HG02588 (cell line): ENCODE measurements at regions not wholly inside any gene's neighbourhood (a gene's known extent, or its start where the extent isn't known, plus 50 kb on each side); places are given as distances from the start of the nearest gene placed in this dataset.
"Not testable (repeated sequence)": the region's sequence is repeated elsewhere in the genome, so short reads cannot be mapped to it uniquely, and the experiment has no call there.

Experiments used
- ATAC-seq: cut with Tn5 transposase; IDR thresholded peaks from one replicate; pipeline ENCODE4 v1.9.1; 2021; ENCODE audit warnings: mild to moderate bottlenecking, moderate library complexity; ENCODE audit not compliant: unreplicated experiment

DNA sequence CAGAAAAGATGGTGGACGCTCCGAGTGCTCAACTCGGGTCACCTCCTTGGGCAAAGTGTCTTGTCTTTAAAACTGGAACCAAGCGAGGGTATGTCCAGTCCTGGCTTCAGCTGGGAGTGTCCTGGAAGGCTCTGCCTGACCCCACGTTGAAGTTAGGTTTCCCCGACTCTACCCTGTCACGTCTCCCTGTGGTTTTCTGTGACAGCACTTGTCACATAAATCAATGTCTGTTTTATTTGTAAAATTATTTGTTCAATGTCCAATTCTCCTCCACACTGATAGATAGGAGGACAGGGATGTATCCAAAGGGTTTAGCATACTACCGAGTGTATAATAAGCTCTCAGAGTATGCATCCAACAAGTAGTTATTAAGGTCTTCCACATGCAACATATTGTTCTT, 197.7 kb upstream of the IRF2BP2 start:
- ATAC-seq = not testable (repeated sequence)

- not testable (repeated sequence) for ATAC-seq
Measured at GRCh38 chr1:234802586-234802985, 192.6 kb upstream of the IRF2BP2 start.

- not testable (repeated sequence) for ATAC-seq
Measured at GRCh38 chr1:234801636-234802035, 191.7 kb upstream of the IRF2BP2 start.

- not testable (repeated sequence) for ATAC-seq
Measured at GRCh38 chr1:234801147-234801546, 191.2 kb upstream of the IRF2BP2 start.

- not testable (repeated sequence) for ATAC-seq
Measured at GRCh38 chr1:234800563-234800962, 190.6 kb upstream of the IRF2BP2 start.

GRCh38 chr1:234799021-234799689, 189.2 kb upstream of the IRF2BP2 start:
- not testable (repeated sequence) for ATAC-seq

- ATAC-seq = not testable (repeated sequence)
Measured at GRCh38 chr1:234797216-234797615, 187.2 kb upstream of the IRF2BP2 start.

GRCh38 chr1:234796438-234796792, 186.4 kb upstream of the IRF2BP2 start:
- ATAC-seq = not testable (repeated sequence)

DNA sequence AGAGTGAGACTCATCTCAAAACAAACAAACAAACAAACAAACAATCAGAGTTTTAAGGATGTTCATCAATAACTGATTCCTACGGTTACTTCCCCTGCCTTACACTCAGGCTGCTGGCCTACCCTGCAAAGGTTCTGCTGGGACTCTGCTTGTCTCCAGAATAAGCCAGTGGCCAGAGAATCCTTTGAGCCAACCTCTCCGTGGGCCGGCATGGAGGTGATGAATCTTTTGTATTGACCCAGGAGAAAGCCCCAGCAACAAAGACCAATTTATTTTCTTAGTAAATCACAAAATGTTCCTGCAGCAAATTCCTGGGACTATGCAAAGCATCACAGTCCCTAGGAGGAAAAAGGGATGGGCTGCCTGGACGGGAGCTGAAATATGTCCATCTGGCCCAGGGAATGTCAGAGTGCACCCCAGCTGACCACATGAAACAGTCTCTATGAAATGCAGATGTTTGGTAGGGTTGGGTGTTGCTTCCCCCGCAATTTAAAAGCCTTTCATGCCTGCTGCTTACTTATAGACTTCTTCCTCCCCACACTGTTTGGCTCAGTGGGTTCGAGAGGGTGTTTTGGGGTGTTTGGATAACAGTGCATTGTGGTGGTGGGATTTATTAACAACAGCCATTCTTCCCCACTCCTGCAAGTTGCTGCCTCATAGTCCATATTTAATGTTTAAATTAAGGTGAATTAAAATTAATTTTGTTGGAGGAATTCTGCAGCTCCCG, 185.9 kb upstream of the IRF2BP2 start:
- ATAC-seq = not testable (repeated sequence)

DNA sequence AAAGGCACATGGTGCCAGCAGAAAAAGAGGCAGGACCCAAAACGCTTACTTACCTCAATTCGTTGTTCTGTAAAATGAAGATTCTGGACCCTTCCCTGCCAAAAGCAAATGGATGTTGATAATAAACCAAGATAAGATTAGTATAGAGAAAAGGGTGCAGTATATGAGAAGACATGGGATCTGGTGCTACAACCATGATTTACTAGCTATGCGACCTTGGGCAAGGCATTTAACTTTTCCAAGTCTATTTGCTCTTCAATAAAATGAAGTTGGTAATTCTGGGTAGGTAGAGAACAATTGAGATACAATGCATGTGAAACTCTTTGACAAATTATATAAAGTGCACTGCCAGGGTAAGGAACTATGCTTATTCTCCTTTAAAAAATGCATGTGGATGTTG, 185.0 kb upstream of the IRF2BP2 start:
- ATAC-seq = not testable (repeated sequence)

GRCh38 chr1:234794452-234794851, 184.5 kb upstream of the IRF2BP2 start:
- ATAC-seq = not testable (repeated sequence)

DNA sequence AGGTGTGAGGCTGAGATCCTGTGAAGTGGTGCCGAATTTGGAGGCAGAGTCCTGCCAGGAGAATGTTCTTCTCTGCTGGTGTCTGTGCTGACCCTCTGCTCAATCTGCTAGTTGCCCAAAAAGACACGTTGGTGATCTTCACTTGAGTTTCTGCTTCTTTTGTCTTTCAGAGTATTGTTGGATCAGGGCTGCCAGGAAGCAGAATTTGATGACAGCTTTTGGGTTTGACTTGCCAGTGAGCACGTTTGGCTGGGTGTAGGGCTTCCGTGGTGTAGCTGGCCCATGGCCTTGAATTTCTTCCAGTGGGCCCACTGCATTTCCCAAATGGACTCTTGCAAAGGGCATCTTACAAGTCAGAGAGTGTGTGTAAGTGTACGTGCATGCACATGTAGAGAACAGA, 183.9 kb upstream of the IRF2BP2 start:
- ATAC-seq = not testable (repeated sequence)

- not testable (repeated sequence) for ATAC-seq
Measured at GRCh38 chr1:234792221-234792864, 182.4 kb upstream of the IRF2BP2 start.

DNA sequence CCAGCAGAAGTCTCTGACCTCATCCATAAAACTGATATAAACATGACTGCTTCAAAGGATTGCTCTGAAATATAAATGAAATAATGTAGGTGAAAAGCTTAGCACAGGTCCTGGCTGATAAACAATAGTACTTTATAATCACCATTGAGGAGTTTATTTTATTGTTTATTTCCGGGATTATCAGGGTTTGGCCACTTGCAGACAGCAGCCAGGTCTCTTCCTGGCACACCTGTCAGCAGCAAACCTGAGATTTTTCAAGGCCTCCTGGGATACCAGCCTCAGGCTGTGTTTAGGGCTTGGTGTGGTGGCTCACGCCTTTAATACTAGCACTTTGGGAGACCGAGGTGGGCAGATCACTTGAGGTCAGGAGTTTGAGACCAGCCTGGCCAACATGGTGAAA, 181.6 kb upstream of the IRF2BP2 start:
- ATAC-seq = not testable (repeated sequence)

DNA sequence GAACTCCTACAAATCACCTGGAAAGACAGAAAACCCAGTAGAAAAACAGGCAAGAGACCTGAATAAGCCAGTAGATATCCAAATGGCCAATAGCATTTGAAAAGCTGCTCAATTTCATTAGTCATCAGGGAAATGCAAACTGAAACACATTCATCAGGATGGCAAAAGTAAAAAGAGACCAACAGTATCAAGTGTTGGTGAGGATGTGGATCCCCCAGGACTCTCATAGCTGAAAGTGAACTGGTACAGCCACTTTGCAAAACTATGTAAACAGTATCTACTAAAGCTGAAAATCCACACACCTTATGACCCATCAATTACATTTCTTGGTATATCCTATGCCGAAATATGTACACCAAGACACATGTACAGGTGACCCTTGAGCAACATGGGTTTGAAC, 180.4 kb upstream of the IRF2BP2 start:
- ATAC-seq = not testable (repeated sequence)

DNA sequence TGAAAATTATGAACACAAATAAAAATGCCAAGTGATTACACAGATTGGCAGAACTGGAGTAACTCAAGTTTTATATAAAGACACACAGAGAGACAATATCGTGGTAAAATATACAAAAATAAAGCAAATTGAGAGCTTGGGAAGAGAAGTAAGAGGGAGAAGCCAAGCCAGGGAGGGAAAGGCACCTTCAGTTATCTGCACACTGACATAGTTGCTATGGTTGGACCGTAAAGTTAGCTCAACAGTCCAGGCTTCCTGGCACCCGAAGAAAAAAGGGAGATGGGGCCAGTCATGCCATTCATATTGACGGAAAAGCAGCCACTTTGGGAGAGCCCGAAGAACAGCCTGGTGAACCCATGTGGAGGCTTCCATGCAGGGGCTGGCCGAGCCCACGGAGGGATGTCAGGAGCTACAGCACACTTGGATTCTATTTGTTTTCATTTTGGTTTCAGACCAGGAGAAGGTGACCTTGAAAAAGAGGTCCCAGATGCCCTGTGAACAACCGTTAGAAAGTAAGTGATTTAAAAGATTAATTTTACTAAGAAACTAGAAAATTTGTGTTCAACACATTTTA, 177.1 kb upstream of the IRF2BP2 start:
- not testable (repeated sequence) for ATAC-seq

DNA sequence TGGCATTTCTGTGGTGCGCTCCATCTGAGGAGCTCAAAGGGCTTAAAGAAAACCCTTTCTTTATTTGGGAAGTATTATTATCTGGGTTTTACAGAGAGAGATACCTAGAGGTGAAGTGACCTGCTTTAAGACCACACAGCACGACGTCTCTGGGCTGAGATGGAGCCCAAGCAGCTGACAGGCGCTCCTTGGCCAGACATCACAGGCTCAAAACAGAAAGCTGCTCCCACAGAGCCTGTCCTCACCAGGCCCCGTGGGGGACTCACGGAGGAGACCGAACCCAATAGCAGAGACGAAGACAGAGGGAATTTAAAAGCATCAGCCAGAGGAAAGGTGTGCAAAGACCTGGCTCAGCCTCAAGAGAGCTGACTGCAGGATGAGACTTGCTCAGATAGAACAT, 175.9 kb upstream of the IRF2BP2 start:
- ATAC-seq = not testable (repeated sequence)

DNA sequence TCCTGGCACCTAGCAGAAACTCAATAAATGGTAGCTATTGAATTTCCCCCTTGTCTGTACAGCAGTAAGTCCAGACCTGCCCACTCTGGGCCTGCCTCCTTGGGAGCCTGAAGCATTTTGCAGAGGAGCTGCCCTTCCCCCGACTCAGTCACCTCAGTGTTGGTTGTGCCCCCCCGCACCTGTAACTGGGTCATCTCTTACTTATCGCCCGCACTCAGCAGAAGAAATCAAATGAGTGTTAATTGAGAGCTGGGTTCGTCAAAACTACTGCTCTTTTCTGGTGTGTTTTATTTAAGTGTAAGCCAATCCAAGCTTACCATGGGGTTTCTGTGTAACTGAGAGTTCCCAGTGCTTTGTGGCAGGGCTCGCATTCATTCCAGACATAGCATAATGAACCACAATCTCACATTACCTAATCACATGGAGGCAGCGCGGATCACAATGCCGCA, 175.5 kb upstream of the IRF2BP2 start:
- not testable (repeated sequence) for ATAC-seq

DNA sequence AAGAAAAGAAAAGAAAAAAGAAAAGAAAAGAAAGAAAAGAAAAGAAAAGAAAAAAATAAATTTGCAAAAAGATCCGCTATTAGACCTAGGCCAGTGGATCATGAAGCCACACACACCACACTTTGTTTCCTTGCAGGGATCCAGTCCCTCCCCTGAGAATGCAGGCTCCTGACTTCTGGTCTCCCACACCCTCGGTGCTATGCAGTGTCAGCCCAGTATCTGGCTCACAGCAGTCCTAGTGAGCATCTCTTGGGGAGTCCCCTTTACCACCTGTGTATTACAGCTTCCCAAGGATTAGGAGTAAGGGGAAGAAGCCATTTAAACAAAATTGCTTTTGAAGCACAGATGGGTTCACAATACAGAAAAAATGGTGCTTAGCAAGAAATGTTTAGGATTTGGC, 174.1 kb upstream of the IRF2BP2 start:
- not testable (repeated sequence) for ATAC-seq

DNA sequence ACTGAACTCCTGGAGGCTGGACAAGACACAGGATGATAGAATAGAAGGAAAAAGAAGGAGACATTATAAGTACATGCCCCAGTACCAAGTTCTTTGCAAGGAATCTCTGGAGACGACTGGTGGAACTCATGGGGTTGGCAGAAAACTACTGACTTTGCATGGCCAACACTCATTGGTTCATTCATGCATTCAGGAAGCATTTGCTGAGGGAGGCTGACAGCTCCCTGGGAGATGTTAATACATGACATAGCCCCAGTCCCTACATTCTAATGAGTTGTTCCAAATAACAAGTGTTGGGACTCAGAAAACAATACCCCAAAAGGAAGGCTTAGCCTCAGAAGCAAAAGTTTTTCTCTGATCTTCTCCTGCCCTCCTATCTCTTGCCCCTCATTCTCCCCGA, 172.8 kb upstream of the IRF2BP2 start:
- ATAC-seq = no peak

- ATAC-seq = no peak
Measured at GRCh38 chr1:234782105-234782751, 172.2 kb upstream of the IRF2BP2 start.
